H9 (cell line): ENCODE measurements at regions not wholly inside any gene's neighbourhood (a gene's known extent, or its start where the extent isn't known, plus 50 kb on each side); places are given as distances from the start of the nearest gene placed in this dataset.

ENCODE experiments used
- DNase-seq: peaks from one replicate; pipeline ENCODE4 v3.0.0-alpha.2; 2017
- H2AFZ ChIP-seq: one replicate; pipeline ENCODE4 v1.6.1; 2013; ENCODE audit warnings: mild to moderate bottlenecking, low read length, control low read depth, moderate library complexity
- H2AK5ac ChIP-seq: 2 replicates; pipeline ENCODE4 v1.6.1; 2013; ENCODE audit warnings: low read length, control low read depth, mixed read lengths; ENCODE audit not compliant: insufficient read length
- H2BK120ac ChIP-seq: one replicate; pipeline ENCODE4 v1.6.1; 2013; ENCODE audit warnings: low read depth, mild to moderate bottlenecking, low read length, control low read depth, inconsistent platforms; ENCODE audit not compliant: poor library complexity, severe bottlenecking
- H2BK12ac ChIP-seq: 2 replicates; pipeline ENCODE4 v1.6.1; 2013; ENCODE audit warnings: low read length, control low read depth, mixed read lengths, low read depth; ENCODE audit not compliant: insufficient read length
- H2BK15ac ChIP-seq: 2 replicates; pipeline ENCODE4 v1.6.1; 2013; ENCODE audit warnings: low read depth, low read length, control low read depth
- H2BK20ac ChIP-seq: one replicate; pipeline ENCODE4 v1.6.1; 2013; ENCODE audit warnings: low read depth, mild to moderate bottlenecking, low read length, control low read depth, inconsistent platforms; ENCODE audit not compliant: poor library complexity, severe bottlenecking
- H2BK5ac ChIP-seq: 2 replicates; pipeline ENCODE4 v1.6.1; 2013; ENCODE audit warnings: low read length, control low read depth, mixed read lengths; ENCODE audit not compliant: insufficient read length
- H3K14ac ChIP-seq: 2 replicates; pipeline ENCODE4 v1.6.1; 2013; ENCODE audit warnings: low read length, control low read depth; ENCODE audit not compliant: insufficient read depth
- H3K18ac ChIP-seq: 2 replicates; pipeline ENCODE4 v1.6.1; 2013; ENCODE audit warnings: low read depth, mild to moderate bottlenecking, mixed read lengths, low read length, control low read depth; ENCODE audit not compliant: insufficient read length
- H3K23ac ChIP-seq: 2 replicates; pipeline ENCODE4 v1.6.1; 2013; ENCODE audit warnings: low read length, control low read depth, mixed read lengths, low read depth; ENCODE audit not compliant: insufficient read length
- H3K23me2 ChIP-seq: 2 replicates; pipeline ENCODE4 v1.6.1; 2013; ENCODE audit warnings: low read depth, mild to moderate bottlenecking, mixed read lengths, low read length, control low read depth; ENCODE audit not compliant: insufficient read length, poor library complexity, severe bottlenecking
- H3K27ac ChIP-seq: 2 replicates; pipeline ENCODE4 v1.5.1; 2013; ENCODE audit warnings: low read length, control low read depth, mixed read lengths, low read depth; ENCODE audit not compliant: insufficient read length
- H3K27me3 ChIP-seq: 2 replicates; pipeline ENCODE4 v1.6.1; 2013; ENCODE audit warnings: low read length, control low read depth, inconsistent platforms; ENCODE audit not compliant: insufficient read depth
- H3K4ac ChIP-seq: 2 replicates; pipeline ENCODE4 v1.6.1; 2013; ENCODE audit warnings: low read depth, mild to moderate bottlenecking, control low read depth, inconsistent platforms, low read length, moderate library complexity
- H3K4me1 ChIP-seq: 2 replicates; pipeline ENCODE4 v1.6.1; 2013; ENCODE audit warnings: low read length, control low read depth, inconsistent platforms; ENCODE audit not compliant: insufficient read depth
- H3K4me2 ChIP-seq: 2 replicates; pipeline ENCODE4 v1.6.1; 2013; ENCODE audit warnings: low read length, control low read depth, mixed read lengths; ENCODE audit not compliant: insufficient read length, insufficient read depth
- H3K56ac ChIP-seq: 2 replicates; pipeline ENCODE4 v1.6.1; 2013; ENCODE audit warnings: low read depth, mild to moderate bottlenecking, mixed read lengths, low read length, control low read depth; ENCODE audit not compliant: insufficient read length
- H3K79me1 ChIP-seq: 2 replicates; pipeline ENCODE4 v1.6.1; 2013; ENCODE audit warnings: low read depth, mild to moderate bottlenecking, moderate library complexity, low read length, control low read depth, inconsistent platforms; ENCODE audit not compliant: insufficient read depth, poor library complexity, severe bottlenecking
- H3K79me2 ChIP-seq: 2 replicates; pipeline ENCODE4 v1.6.1; 2013; ENCODE audit warnings: low read length, control low read depth, inconsistent platforms; ENCODE audit not compliant: insufficient read depth
- H3K9ac ChIP-seq: 2 replicates; pipeline ENCODE4 v1.6.1; 2013; ENCODE audit warnings: low read length, control low read depth, mixed read lengths; ENCODE audit not compliant: insufficient read length; ENCODE audit errors: extremely low read depth
- H3K9me3 ChIP-seq: one replicate; pipeline ENCODE4 v1.6.1; 2013; ENCODE audit warnings: low read depth, low read length, inconsistent platforms; ENCODE audit not compliant: control insufficient read depth
- H3T11ph ChIP-seq: one replicate; pipeline ENCODE4 v1.6.1; 2013; ENCODE audit warnings: mild to moderate bottlenecking, low read length, control low read depth, inconsistent platforms
- H4K20me1 ChIP-seq: one replicate; pipeline ENCODE4 v1.6.1; 2013; ENCODE audit not compliant: control insufficient read depth, insufficient read length, insufficient read depth
- H4K5ac ChIP-seq: 2 replicates; pipeline ENCODE4 v1.6.1; 2013; ENCODE audit warnings: low read depth, mild to moderate bottlenecking, mixed read lengths, low read length, control low read depth; ENCODE audit not compliant: insufficient read length
- H4K8ac ChIP-seq: replicated peaks from 2 replicates; pipeline ENCODE4 v1.6.1; 2013; ENCODE audit warnings: low read length, control low read depth, mixed read lengths, low read depth; ENCODE audit not compliant: insufficient read length
- H4K91ac ChIP-seq: 2 replicates; pipeline ENCODE4 v1.6.1; 2013; ENCODE audit warnings: low read depth, mild to moderate bottlenecking, moderate library complexity, mixed read lengths, low read length, control low read depth; ENCODE audit not compliant: insufficient read length
- H3K27ac Mint-ChIP-seq, 3 experiments: 2 replicates in 2 of 3; 3 replicates in 1 of 3; pipeline ENCODE4 v1.8.0; 2020 to 2021; ENCODE audit warnings: mixed read lengths in 3 of 3, mild to moderate bottlenecking in 1 of 3, moderate library complexity in 1 of 3
- H3K27me3 Mint-ChIP-seq: 2 replicates; pipeline ENCODE4 v1.8.0; 2021; ENCODE audit warnings: low read depth, mild to moderate bottlenecking, moderate library complexity, mixed read lengths
- H3K36me3 Mint-ChIP-seq, 3 experiments: 2 replicates in 2 of 3; 3 replicates in 1 of 3; pipeline ENCODE4 v1.8.0; 2020 to 2021; ENCODE audit warnings: low read depth in 3 of 3, mixed read lengths in 3 of 3; ENCODE audit not compliant: insufficient read depth in 1 of 3
- H3K4me1 Mint-ChIP-seq, 2 experiments: 2 replicates each; pipeline ENCODE4 v1.8.0; 2020; ENCODE audit warnings: mixed read lengths in 2 of 2
- H3K4me3 Mint-ChIP-seq, 2 experiments: 2 replicates in 1 of 2; 3 replicates in 1 of 2; pipeline ENCODE4 v1.8.0; 2020 to 2021; ENCODE audit warnings: mild to moderate bottlenecking in 2 of 2, mixed read lengths in 2 of 2, moderate library complexity in 1 of 2
- H3K9me3 Mint-ChIP-seq, 2 experiments: 2 replicates in 1 of 2; 3 replicates in 1 of 2; pipeline ENCODE4 v1.8.0; 2020; ENCODE audit warnings: mild to moderate bottlenecking in 2 of 2, mixed read lengths in 2 of 2, moderate library complexity in 1 of 2
- WGBS: extraction: QIAGEN DNeasy Blood & Tissue Kit; methylation state at CpG from one replicate; pipeline ENCODE4 v1.1.7; 2013; ENCODE audit warnings: missing lambda C conversion rate, low lambda C conversion rate, mixed read lengths; ENCODE audit not compliant: insufficient read length; ENCODE audit errors: extremely low coverage; 5-methylcytosine and 5-hydroxymethylcytosine counted together
- TF ChIP-seq, protein P1 (sequence below): fragments of 200-600 bp; sonication (generic); conservative IDR thresholded peaks from 3 replicates; pipeline ENCODE4 v1.8.0; 2021; ENCODE audit warnings: antibody characterized with exemption, mild to moderate bottlenecking

DNA sequence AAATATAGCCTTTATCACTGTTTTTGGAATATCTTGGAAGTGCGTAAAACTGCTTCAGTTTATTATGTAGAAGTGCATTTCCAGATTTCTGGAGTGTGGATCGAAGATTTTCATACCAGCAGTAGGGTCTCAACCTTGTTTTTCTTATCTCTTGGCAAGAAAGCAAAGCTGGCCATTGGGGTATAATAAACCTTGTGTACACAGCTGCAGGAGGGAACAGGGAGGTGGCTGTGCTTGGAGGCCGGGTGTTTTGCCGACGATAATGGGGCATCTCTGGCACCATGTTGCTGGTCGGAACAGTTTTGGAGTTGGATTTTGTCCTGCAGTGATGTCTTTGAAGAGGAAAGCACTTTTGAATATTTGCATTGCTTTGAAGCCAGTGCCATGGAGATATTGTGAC, 308.8 kb upstream of the DMRT1 start:
- DNase-seq = no peak
- Mint-ChIP-seq H3K27me3 (no peaks in the 10 kb centered on the region), H3K36me3 (no peaks in the 10 kb centered on the region), H3K4me3 (no peak overlapping the region), H3K9me3 (no peaks in the 10 kb centered on the region), H3K27ac (peak overlapping the region in 1 of 3 experiments; percentile 49; a peak in 1 of 7 replicates), H3K4me1 (peaks cover 20 to 41% of the 10 kb centered on the region in 2 experiments)
- TF ChIP-seq, protein P1, sequence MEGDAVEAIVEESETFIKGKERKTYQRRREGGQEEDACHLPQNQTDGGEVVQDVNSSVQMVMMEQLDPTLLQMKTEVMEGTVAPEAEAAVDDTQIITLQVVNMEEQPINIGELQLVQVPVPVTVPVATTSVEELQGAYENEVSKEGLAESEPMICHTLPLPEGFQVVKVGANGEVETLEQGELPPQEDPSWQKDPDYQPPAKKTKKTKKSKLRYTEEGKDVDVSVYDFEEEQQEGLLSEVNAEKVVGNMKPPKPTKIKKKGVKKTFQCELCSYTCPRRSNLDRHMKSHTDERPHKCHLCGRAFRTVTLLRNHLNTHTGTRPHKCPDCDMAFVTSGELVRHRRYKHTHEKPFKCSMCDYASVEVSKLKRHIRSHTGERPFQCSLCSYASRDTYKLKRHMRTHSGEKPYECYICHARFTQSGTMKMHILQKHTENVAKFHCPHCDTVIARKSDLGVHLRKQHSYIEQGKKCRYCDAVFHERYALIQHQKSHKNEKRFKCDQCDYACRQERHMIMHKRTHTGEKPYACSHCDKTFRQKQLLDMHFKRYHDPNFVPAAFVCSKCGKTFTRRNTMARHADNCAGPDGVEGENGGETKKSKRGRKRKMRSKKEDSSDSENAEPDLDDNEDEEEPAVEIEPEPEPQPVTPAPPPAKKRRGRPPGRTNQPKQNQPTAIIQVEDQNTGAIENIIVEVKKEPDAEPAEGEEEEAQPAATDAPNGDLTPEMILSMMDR = no peak
- no CpG with 5 or more reads among the region's 6 CpGs for WGBS
- Histone ChIP-seq H2BK15ac (no peak overlapping the region), H3K23me2 (no peaks in the 10 kb centered on the region), H2BK120ac (no peak overlapping the region), H2AFZ (no peak overlapping the region), H3K27ac (no peak overlapping the region), H4K5ac (no peak overlapping the region), H4K8ac (no peak overlapping the region), H3K79me2 (peaks cover 2% of the 10 kb centered on the region; the same call in 1 of the 2 replicates), H3K27me3 (no peaks in the 10 kb centered on the region), H3K4me2 (no peak overlapping the region), H4K20me1 (no peaks in the 10 kb centered on the region), H3K9ac (no peak overlapping the region), H3K79me1 (peaks cover 1% of the 10 kb centered on the region), H3T11ph (no peak overlapping the region), H2AK5ac (no peak overlapping the region), H4K91ac (no peak overlapping the region), H3K4ac (no peak overlapping the region), H3K56ac (no peak overlapping the region), H2BK12ac (no peak overlapping the region), H3K23ac (no peak overlapping the region), H2BK5ac (no peak overlapping the region), H3K9me3 (no peaks in the 10 kb centered on the region), H3K18ac (no peak overlapping the region), H3K14ac (no peak overlapping the region), H2BK20ac (no peak overlapping the region), H3K4me1 (peaks cover 11% of the 10 kb centered on the region; the same call in 1 of the 2 replicates)
